Astrocyte (in vitro differentiated cells and primary cell): ENCODE measurements at regions not wholly inside any gene's neighbourhood (a gene's known extent, or its start where the extent isn't known, plus 50 kb on each side); places are given as distances from the start of the nearest gene placed in this dataset.

Experiments used
- EZH2 ChIP-seq: IDR thresholded peaks from 2 replicates; pipeline ENCODE4 v1.6.1; 2012; ENCODE audit warnings: mild to moderate bottlenecking, low read length, inconsistent platforms; ENCODE audit not compliant: insufficient read depth
- TF ChIP-seq, protein P1 (sequence below): IDR thresholded peaks from 2 replicates; pipeline ENCODE4 v1.5.1; 2011; ENCODE audit warnings: low read depth, mild to moderate bottlenecking, inconsistent platforms, low read length, moderate library complexity; ENCODE audit not compliant: insufficient read depth

DNA sequence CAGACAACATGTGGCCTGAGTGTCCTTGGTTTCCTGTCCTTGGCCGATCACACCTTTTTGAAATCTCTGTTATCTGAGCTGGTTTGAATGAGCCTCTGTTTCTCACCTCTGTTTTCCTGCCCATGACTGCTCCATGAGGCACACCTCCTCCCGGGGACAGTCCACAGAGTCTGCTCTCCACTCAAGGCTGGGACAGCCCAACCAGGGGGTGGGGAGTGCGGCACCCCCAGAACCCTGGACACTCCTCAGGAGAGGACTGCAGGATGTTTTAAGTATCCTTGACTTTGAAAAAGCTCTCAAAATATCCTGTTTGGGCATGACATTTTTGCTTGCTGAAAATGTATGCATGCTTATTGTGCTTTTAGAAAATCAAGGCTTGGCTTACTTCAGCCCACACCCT lies 333.0 kb upstream of the N4BP1 start:
- TF ChIP-seq, protein P1, sequence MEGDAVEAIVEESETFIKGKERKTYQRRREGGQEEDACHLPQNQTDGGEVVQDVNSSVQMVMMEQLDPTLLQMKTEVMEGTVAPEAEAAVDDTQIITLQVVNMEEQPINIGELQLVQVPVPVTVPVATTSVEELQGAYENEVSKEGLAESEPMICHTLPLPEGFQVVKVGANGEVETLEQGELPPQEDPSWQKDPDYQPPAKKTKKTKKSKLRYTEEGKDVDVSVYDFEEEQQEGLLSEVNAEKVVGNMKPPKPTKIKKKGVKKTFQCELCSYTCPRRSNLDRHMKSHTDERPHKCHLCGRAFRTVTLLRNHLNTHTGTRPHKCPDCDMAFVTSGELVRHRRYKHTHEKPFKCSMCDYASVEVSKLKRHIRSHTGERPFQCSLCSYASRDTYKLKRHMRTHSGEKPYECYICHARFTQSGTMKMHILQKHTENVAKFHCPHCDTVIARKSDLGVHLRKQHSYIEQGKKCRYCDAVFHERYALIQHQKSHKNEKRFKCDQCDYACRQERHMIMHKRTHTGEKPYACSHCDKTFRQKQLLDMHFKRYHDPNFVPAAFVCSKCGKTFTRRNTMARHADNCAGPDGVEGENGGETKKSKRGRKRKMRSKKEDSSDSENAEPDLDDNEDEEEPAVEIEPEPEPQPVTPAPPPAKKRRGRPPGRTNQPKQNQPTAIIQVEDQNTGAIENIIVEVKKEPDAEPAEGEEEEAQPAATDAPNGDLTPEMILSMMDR, result no peak
- no peak for TF ChIP-seq EZH2
